Activated naive CD8-positive, alpha-beta T cell treated with anti-CD3 and anti-CD28 coated beads, Interleukin-2, amount 10 ng/mL, durations not matched to agents 7 days and 5 days (primary cell): ENCODE measurements at regions not wholly inside any gene's neighbourhood (a gene's known extent, or its start where the extent isn't known, plus 50 kb on each side); places are given as distances from the start of the nearest gene placed in this dataset.
"Not testable (repeated sequence)": the region's sequence is repeated elsewhere in the genome, so short reads cannot be mapped to it uniquely, and the experiment has no call there.

Experiments used
- ATAC-seq: fragments of 150-1000 bp; cut with Tn5 transposase; one replicate; pipeline ENCODE4 v1.10.0; 2021; ENCODE audit warnings: low read depth, moderate library complexity
- POLR2A ChIA-PET: fragments of 350-600 bp; sonication (Branson Sonifier 250); formaldehyde crosslinking; loops from one replicate; lab custom pipeline; 2021; ENCODE audit warnings: antibody characterized with exemption; lab: Charles Lee
- DNase-seq: peaks from one replicate; pipeline ENCODE4 v3.0.0; 2021
- H3K27ac Mint-ChIP-seq: one replicate; pipeline ENCODE4 v1.8.0; 2022; ENCODE audit warnings: mild to moderate bottlenecking, mixed read lengths
- H3K27me3 Mint-ChIP-seq: one replicate; pipeline ENCODE4 v1.8.0; 2022; ENCODE audit warnings: mild to moderate bottlenecking, moderate library complexity, mixed read lengths
- H3K36me3 Mint-ChIP-seq: one replicate; pipeline ENCODE4 v1.8.0; 2021; ENCODE audit warnings: mild to moderate bottlenecking, mixed read lengths
- H3K4me1 Mint-ChIP-seq: one replicate; pipeline ENCODE4 v1.8.0; 2021; ENCODE audit warnings: mixed read lengths
- H3K4me3 Mint-ChIP-seq: one replicate; pipeline ENCODE4 v1.8.0; 2022; ENCODE audit warnings: mild to moderate bottlenecking, moderate library complexity, mixed read lengths
- H3K9me3 Mint-ChIP-seq: one replicate; pipeline ENCODE4 v1.8.0; 2021; ENCODE audit warnings: mixed read lengths

DNA sequence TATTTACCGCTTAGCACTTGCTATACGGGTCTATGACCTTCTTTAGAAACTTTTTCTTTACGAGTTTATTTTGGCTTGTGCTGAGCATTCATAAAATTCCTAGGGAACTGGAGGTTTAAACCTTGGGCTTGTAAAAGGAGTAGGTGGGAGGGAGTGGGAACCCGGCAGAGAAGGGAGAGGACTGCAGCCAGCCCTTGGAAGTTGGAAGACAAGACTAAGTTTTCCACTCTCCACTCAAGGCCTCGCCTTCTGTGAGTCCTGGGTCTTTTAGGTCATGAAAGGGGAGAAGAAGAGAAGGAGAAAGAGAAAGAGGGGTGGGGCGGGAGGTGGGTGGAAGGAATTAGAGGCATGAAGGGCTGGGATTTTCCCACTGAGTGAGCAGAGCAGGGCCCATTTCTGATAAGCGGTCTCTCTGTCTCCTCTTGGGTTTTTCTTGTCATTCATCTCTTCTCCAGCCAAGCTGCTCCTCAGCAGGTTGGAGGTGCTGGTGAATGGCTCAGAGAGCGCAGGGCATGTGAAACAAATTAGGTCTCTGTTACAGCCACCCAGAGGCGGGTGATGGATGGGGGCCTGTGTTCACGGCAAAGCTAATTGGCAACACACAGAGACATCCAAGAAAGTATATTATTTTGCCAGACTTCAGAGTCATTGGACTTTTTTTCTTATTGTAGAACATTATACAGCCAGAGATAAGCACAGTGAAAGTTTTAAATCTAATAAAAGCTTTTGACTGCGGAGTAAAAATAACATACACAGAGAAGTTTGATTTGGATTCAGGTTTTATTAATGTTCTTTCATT lies 247.3 kb downstream of the FOXD2 start:
- ATAC-seq (no peak), DNase-seq (no peak)
- POLR2A ChIA-PET = no interaction called here
- peaks cover 4% of the 10 kb centered on the region for H3K27me3 Mint-ChIP-seq
- no peak overlapping the region for H3K27ac Mint-ChIP-seq
- no peaks in the 10 kb centered on the region for H3K36me3 Mint-ChIP-seq
- no peak overlapping the region for H3K4me3 Mint-ChIP-seq
- no peaks in the 10 kb centered on the region for H3K4me1 Mint-ChIP-seq
- H3K9me3 Mint-ChIP-seq = no peaks in the 10 kb centered on the region

DNA sequence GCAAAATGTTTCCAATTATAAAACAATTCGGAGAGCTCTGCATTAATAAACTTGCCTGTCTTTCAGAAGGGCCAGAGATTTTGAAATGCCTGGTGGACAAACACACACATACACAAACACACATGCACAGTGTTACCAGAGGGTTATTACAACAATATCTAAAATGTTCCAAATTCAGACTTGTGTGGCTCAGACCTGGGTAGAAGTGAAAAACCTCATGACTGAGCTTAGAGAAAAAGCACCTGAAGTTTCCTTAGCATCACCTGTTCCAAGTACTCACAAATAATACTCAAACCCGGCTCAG lies 247.9 kb downstream of the FOXD2 start:
- no peak overlapping the region for H3K4me3 Mint-ChIP-seq
- no peaks in the 10 kb centered on the region for H3K9me3 Mint-ChIP-seq
- no peak overlapping the region for H3K27ac Mint-ChIP-seq
- POLR2A ChIA-PET = no interaction called here
- ATAC-seq = no peak
- peaks cover 4% of the 10 kb centered on the region for H3K27me3 Mint-ChIP-seq
- no peaks in the 10 kb centered on the region for H3K36me3 Mint-ChIP-seq
- H3K4me1 Mint-ChIP-seq = no peaks in the 10 kb centered on the region
- no peak for DNase-seq

DNA sequence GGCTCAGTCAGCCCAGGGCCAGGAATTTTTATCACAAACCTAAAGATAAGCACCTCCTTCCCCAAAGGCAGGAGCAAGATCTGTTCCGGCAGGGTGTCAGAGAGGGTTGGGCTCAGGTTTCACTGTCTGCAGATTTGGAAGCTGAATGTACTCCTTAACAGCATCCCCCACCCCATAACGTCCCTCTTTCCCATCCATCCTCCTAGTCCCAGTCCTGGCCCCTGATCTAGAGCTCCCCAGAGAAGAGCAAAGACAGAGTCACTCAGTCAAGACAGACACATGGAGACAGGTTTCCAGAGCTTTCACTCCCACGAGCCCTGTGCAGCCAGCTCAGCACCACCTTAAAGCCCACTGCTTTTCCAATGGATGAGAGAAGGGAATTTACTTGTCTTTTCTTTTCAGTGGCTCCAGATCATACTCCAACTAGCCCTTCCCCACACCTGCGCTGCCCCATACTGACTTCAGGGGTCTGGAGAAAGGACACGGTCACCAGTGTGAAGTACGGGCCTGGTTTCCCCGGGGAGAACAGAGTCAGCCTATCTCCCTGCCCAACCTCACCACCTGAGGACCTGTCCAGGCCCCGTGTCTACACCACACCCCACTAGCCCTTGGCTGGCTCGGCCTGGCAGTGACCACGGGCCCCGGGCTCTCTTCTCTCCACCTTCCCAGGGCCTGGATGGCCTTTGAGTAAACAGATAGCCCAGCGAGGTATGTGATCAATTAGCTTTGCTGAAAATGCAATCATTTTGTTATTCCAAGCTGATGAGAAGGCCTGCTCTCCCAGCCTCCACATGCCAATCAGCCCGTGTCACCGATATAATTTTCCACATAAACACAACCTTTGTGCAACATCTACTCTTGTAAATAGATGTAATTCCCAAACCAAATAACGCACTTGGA lies 249.1 kb downstream of the FOXD2 start:
- no peak overlapping the region for H3K27ac Mint-ChIP-seq
- POLR2A ChIA-PET = no interaction called here
- ATAC-seq (no peak), DNase-seq (no peak)
- H3K4me1 Mint-ChIP-seq = no peaks in the 10 kb centered on the region
- H3K9me3 Mint-ChIP-seq = no peaks in the 10 kb centered on the region
- peaks cover 4% of the 10 kb centered on the region for H3K27me3 Mint-ChIP-seq
- H3K36me3 Mint-ChIP-seq = no peaks in the 10 kb centered on the region
- no peak overlapping the region for H3K4me3 Mint-ChIP-seq

DNA sequence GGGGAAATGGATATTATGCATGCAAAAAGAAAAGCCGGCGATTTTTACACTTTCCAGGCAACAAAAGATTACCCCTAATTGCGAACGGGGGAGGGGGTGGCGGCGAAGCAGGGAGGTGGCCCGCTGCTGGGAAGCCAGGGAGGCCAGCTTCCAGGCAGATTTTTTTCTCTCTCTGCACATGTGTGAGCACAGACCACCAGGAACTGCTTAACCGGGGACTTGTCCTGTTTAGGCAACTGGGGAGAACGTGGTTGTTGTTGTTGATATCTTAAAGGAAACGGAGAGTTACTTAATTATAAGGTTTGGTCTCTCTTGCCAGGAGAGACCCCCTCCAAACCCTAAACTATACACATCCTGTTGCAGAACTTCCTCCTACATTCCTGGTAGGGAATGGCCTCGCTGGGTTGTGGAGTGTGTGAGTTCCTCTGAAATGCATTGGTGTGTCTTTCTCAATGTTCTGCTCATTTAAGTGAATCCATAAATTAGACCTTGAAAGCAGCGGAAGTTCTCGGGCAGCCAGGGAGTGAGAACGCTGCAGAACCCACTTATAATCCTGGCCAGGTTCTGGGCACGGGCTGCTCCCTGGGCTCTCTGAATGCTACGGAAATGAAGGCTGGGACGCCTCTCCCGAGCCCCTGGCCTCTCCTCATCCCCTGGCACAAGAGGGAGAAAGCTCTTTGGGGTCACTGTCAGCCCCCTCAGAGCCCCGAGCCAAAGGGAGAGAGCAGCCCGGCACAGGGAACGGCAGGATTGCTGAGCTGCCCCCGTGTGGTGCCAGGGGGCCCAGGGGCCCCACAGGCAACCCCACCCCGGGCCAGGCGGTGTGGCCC lies 250.0 kb downstream of the FOXD2 start:
- POLR2A ChIA-PET = no interaction called here
- H3K27ac Mint-ChIP-seq = no peak overlapping the region
- ATAC-seq (no peak), DNase-seq (no peak)
- no peaks in the 10 kb centered on the region for H3K4me1 Mint-ChIP-seq
- H3K9me3 Mint-ChIP-seq = no peaks in the 10 kb centered on the region
- H3K27me3 Mint-ChIP-seq = peaks cover 4% of the 10 kb centered on the region
- no peaks in the 10 kb centered on the region for H3K36me3 Mint-ChIP-seq
- H3K4me3 Mint-ChIP-seq = no peak overlapping the region

DNA sequence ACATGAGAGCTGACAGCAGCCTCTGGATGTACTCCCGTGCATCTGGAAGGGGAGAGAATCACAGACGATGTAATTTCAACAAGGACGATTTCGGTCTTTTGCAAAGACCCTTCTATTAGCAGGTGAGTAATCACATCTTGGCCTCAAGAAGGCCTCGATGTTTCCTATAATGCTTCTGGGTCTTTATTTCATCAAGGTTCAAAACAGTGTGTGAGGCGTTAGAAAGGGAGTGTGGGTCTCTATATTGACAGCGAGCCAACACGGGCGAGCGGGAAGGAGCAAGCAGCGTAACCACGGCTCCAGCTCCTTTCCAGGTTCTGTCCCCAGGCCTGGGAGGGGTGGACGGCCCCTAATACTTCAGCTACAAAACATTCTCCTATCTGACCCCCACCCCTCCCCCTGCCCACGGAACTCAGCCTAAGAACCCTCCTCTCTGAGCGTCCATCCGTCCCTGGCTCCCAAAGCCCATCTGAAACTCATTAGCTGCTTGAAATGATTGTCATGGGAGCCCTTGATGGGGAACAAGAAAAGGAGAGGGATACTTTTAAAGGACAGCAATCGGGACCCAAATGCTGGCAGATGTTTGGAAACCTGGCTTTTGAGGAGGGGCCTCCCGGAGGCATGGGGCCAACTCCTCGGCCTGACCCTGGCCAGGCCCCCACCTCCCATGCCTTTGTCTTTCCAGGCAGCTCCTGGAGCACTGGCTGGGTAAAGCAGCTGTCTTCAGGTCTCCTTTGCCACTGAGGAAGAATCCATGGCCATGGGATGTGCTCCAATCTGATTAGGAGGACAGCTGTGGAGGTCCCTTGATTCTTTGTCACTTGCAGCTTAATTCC lies 250.8 kb downstream of the FOXD2 start:
- no peaks in the 10 kb centered on the region for H3K9me3 Mint-ChIP-seq
- H3K4me3 Mint-ChIP-seq = no peak overlapping the region
- H3K36me3 Mint-ChIP-seq = no peaks in the 10 kb centered on the region
- no peak for ATAC-seq
- no peak overlapping the region for H3K27ac Mint-ChIP-seq
- no peak for DNase-seq
- POLR2A ChIA-PET = no interaction called here
- H3K4me1 Mint-ChIP-seq = no peaks in the 10 kb centered on the region
- H3K27me3 Mint-ChIP-seq = peaks cover 4% of the 10 kb centered on the region

DNA sequence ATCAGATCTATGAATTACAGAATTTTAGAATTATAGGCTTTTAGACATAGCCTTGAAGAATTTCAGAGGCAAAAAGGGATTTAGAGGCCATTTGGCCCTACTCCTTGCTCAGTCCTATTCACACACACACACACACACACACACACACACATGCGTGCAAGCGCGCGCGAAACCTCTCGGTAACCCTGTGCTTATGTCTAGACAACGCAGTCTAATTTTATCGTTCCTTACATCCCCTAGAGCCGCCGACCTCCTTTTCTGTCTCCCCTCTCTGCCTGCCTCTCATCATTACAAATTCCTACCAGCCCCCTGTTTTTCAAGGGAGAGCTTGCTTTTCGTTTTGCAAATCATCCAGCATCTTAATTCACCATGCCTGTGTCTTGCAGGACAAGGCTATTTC lies 252.1 kb downstream of the FOXD2 start:
- POLR2A ChIA-PET = no interaction called here
- DNase-seq (no peak), ATAC-seq (no peak)
- peaks cover 4% of the 10 kb centered on the region for H3K27me3 Mint-ChIP-seq
- no peak overlapping the region for H3K27ac Mint-ChIP-seq
- H3K4me1 Mint-ChIP-seq = no peaks in the 10 kb centered on the region
- H3K4me3 Mint-ChIP-seq = no peak overlapping the region
- H3K9me3 Mint-ChIP-seq = no peaks in the 10 kb centered on the region
- H3K36me3 Mint-ChIP-seq = no peaks in the 10 kb centered on the region

DNA sequence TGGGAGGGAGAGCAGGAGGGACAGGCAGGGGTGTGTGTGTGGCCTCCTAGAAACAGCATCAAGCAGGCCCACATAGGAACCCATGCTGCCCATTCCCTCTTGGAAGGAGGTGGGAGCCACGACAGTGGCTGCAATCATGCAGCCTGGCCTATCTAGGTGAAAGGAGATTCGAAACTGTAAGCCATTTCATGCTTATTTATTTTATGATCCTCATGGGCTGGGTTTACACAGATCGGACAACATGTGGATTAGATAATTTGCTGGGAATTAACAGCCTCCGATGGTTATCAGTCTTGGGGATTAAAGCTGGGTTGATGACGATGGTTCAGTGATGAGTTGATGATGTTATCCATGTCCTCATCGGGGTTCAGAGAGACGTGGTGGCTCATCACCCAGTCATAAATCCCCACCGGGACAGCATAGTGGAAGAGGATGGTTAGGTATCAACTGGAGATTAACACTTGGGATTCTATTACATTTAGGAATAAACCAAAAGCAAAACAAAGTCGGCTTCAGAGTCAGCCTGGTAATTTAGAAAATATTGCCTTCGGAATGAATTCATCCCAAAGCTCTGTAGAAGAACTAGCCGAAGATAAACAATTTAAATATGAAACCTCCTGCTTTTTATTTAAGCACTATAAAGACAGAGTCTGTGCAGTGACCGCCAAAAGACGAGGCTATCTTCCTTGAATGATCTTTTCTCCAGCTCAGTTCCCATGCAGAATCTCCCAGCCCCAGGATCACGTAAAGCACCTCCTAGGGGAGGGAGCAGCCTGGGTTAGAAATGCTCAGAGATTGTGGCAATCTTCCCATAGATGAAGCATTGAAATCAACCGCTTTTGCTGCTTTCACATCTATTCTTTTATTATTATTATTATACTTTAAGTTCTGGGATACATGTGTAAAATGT lies 252.8 kb downstream of the FOXD2 start:
- no peak for DNase-seq
- peaks cover 4% of the 10 kb centered on the region for H3K27me3 Mint-ChIP-seq
- H3K36me3 Mint-ChIP-seq = no peaks in the 10 kb centered on the region
- ATAC-seq = no peak
- no peaks in the 10 kb centered on the region for H3K9me3 Mint-ChIP-seq
- H3K27ac Mint-ChIP-seq = no peak overlapping the region
- POLR2A ChIA-PET = no interaction called here
- no peak overlapping the region for H3K4me3 Mint-ChIP-seq
- no peaks in the 10 kb centered on the region for H3K4me1 Mint-ChIP-seq

DNA sequence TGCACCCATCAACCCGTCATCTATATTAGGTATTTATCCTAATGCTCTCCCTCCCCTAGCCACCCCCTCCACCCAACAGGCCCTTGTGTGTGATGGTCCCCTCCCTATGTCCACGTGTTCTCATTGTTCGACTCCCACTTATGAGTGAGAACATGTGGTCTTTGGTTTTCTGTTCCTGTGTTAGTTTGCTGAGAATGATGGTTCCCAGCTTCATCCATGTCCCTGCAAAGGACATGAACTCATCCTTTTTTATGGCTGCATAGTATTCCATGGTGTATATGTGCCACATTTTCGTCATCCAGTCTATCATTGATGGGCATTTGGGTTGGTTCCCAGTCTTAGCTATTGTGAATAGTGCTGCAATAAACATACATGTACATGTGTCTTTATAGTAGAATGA lies 253.4 kb downstream of the FOXD2 start:
- H3K4me3 Mint-ChIP-seq, H3K36me3 Mint-ChIP-seq, H3K4me1 Mint-ChIP-seq, DNase-seq, H3K9me3 Mint-ChIP-seq, H3K27ac Mint-ChIP-seq, H3K27me3 Mint-ChIP-seq, POLR2A ChIA-PET, ATAC-seq: not testable (repeated sequence)

DNA sequence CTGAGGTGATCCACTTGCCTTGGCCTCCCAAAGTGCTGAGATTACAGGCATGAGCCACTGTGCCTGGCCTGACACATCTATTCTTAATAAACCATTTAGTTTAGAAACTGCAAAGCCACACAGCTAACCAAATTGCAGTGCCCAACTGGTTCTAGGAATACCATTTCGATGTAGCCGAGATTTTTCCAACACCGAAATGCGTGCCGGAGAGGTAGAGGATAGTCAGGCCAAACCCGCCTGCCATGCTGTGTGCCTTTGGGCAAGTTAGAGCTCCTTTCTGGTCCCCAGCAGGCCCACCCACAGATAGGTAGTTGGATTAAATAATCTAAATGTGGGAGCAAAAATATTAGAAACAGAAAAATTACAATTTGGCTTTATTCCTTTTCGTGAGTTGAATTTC lies 254.4 kb downstream of the FOXD2 start:
- Mint-ChIP-seq H3K27me3 (peaks cover 4% of the 10 kb centered on the region), H3K4me3 (no peak overlapping the region), H3K27ac (no peak overlapping the region), H3K4me1 (no peaks in the 10 kb centered on the region), H3K36me3 (no peaks in the 10 kb centered on the region), H3K9me3 (no peaks in the 10 kb centered on the region)
- POLR2A ChIA-PET = no interaction called here
- DNase-seq = no peak
- no peak for ATAC-seq

DNA sequence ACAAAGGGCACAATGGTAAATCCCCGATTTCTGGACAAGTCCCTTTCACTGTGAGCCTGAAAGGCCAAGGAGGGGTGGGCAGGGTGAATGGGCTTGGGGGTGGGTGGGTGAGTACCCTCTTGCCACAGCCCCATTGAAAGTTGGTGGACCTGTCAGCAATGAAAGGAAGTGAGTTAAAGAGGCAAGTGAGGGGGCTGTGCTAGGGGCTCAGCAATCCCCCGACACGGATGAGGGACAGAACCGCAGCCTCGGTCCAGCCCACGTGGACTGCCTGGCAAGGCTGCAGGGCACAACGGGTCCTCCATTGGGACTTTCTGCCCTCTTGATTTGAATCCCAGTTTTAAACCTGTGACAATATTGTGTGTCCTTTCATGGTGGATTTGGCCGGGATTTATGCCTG lies 255.3 kb downstream of the FOXD2 start:
- H3K36me3 Mint-ChIP-seq = no peaks in the 10 kb centered on the region
- H3K4me1 Mint-ChIP-seq = no peaks in the 10 kb centered on the region
- H3K9me3 Mint-ChIP-seq = no peaks in the 10 kb centered on the region
- peaks cover 2% of the 10 kb centered on the region for H3K27me3 Mint-ChIP-seq
- no peak overlapping the region for H3K27ac Mint-ChIP-seq
- ATAC-seq (no peak), DNase-seq (no peak)
- POLR2A ChIA-PET = no interaction called here
- H3K4me3 Mint-ChIP-seq = no peak overlapping the region

DNA sequence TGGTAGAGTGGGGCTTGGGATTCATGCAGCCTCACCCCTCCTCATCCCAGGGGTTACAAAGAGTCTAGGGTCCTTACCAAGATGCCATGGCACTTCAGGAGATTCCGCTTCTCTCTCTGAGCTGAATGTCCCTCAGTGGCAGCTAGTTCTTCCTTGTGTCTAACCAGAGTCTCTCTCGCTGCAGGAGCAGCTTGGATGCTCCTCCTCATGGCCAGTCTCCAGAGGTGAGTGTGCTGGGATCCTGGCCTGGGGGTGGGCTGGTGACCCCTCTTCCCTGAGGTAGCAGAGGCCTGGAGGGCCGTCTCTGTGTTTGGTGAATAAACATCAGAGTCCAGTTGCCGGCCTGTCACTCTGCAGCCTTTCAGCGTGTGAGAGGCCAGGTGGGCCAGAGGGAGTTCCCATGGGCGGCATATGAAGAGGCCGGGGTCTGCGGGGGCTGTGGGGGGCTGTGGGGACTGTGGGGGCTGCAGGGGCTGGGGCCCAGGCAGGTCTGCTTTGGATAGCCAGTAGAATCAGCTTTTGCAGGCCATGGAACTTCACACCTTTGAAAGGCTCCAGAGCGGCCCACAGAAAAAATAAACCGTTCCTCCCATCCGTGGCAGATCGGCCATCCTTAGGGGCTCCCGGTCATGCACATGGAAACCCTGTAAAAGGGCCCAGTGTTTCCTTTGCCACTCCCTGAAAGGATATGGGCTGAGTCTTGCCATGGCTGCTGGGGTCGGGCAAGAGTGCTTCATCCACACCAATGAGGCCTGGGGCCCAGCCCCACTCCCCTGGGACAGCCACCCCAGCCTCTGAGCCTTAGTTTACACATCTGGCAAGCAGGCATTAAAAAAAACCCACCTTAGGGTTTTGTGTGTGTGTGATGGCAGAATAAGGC lies 256.4 kb downstream of the FOXD2 start:
- H3K36me3 Mint-ChIP-seq = no peaks in the 10 kb centered on the region
- POLR2A ChIA-PET = no interaction called here
- no peak overlapping the region for H3K27ac Mint-ChIP-seq
- ATAC-seq = no peak
- H3K9me3 Mint-ChIP-seq = no peaks in the 10 kb centered on the region
- no peak for DNase-seq
- H3K4me3 Mint-ChIP-seq = no peak overlapping the region
- H3K27me3 Mint-ChIP-seq = peaks cover 2% of the 10 kb centered on the region
- no peaks in the 10 kb centered on the region for H3K4me1 Mint-ChIP-seq
